ENCODE measurements at regions not wholly inside any gene's neighbourhood (a gene's known extent, or its start where the extent isn't known, plus 50 kb on each side); places are given as distances from the start of the nearest gene placed in this dataset.

- Histone ChIP-seq H4K5ac (ENCODE audit: insufficient read length, low read depth, low read length) (no peak overlapping the region), H3K36me3 (ENCODE audit: control insufficient read depth in 2 of 4, insufficient read depth in 4 of 4, low read length in 3 of 4) (no peaks in the 10 kb centered on the region; a peak in 1 of 8 replicates), H3K14ac (ENCODE audit: insufficient read length) (no peak overlapping the region), H4K8ac (ENCODE audit: extremely low read depth, insufficient read depth, low read length) (no peak overlapping the region), H2BK120ac (replicated peaks; ENCODE audit: low read depth, low read length) (no peak overlapping the region), H3K4me2 (ENCODE audit: insufficient read depth in 1 of 2, low read depth in 2 of 2, low read length in 2 of 2) (no peak overlapping the region), H3K56ac (replicated peaks; ENCODE audit: insufficient read length, low read depth, low read length) (no peak overlapping the region), H2BK20ac (ENCODE audit: low read length) (no peak overlapping the region), H3K23ac (ENCODE audit: insufficient read length) (no peak overlapping the region), H3K4me1 (replicated peaks in 1 of 4; ENCODE audit: control insufficient read depth in 3 of 4, insufficient read depth in 4 of 4, low read length in 3 of 4) (no peaks in the 10 kb centered on the region), H3K27ac (ENCODE audit: low read depth, low read length) (no peak overlapping the region), H2BK15ac (ENCODE audit: low read length) (no peak overlapping the region), H3K4me3 (ENCODE audit: extremely low read depth in 1 of 4, insufficient read depth in 2 of 4, low read depth in 3 of 4, low read length in 4 of 4) (no peak overlapping the region), H4K91ac (replicated peaks; ENCODE audit: insufficient read length, low read length) (no peak overlapping the region), H2BK5ac (ENCODE audit: low read depth, low read length) (no peak overlapping the region), H3K9ac (replicated peaks in 1 of 4; ENCODE audit: extremely low read depth in 1 of 4, low read depth in 3 of 4, low read length in 3 of 4) (no peak overlapping the region), H3K27me3 (replicated peaks in 1 of 4; ENCODE audit: control insufficient read depth in 3 of 4, extremely low read depth in 1 of 4, insufficient read depth in 3 of 4, low read length in 3 of 4) (no peaks in the 10 kb centered on the region), H2BK12ac (ENCODE audit: low read depth, low read length) (no peak overlapping the region), H3K9me3 (ENCODE audit: insufficient read depth in 2 of 2, low read depth in 1 of 2, low read length in 1 of 2) (no peaks in the 10 kb centered on the region; a peak in 1 of 4 replicates), H3K18ac (ENCODE audit: extremely low read depth, low read length) (no peak overlapping the region), H3K79me2 (ENCODE audit: control insufficient read depth in 1 of 2, insufficient read depth in 2 of 2, low read length in 2 of 2) (no peaks in the 10 kb centered on the region), H3K4ac (replicated peaks; ENCODE audit: insufficient read length, low read depth, low read length) (no peak overlapping the region), H3K79me1 (ENCODE audit: low read depth, low read length) (no peaks in the 10 kb centered on the region), H2AK5ac (ENCODE audit: low read depth, low read length) (no peak overlapping the region), H2AFZ (ENCODE audit: low read length) (no peak overlapping the region), H3K23me2 (ENCODE audit: low read depth, low read length) (no peaks in the 10 kb centered on the region), H4K20me1 (replicated peaks in 1 of 2; ENCODE audit: control insufficient read depth in 1 of 2, insufficient read depth in 2 of 2, low read length in 2 of 2) (no peaks in the 10 kb centered on the region)
- ChIA-PET POLR2A (ENCODE audit: partially characterized antibody) (no interaction called here), CTCF (ENCODE audit: partially characterized antibody) (interaction anchor here (0.9 kb wide), 1 partner anchor 10 kb away, joined by 4 read pairs; no protein-coding TSS in a partner anchor)
- DNase-seq (ENCODE audit: low read depth in 1 of 2, low spot score in 2 of 2) (no peak), FAIRE-seq (no peak)
- WGBS, 2 experiments (ENCODE audit: extremely low coverage in 1 of 2, insufficient coverage in 1 of 2, insufficient read length in 1 of 2, insufficient replicate concordance in 2 of 2, low coverage in 1 of 2, low lambda C conversion rate in 2 of 2, missing lambda C conversion rate in 1 of 2), result 100% methylated on average over 1 of the region's 1 CpG; no CpG with 5 or more reads in 1 of the 2 experiments
- no peak for TF ChIP-seq EP300 (IDR thresholded peaks at IDR 0.05; ENCODE audit: borderline replicate concordance in 1 of 2, low read depth in 2 of 2, low read length in 2 of 2)
- no peak for TF ChIP-seq BCL11A (IDR thresholded peaks at IDR 0.05; ENCODE audit: low read depth in 2 of 2, low read length in 2 of 2)
- TF ChIP-seq, protein P1, sequence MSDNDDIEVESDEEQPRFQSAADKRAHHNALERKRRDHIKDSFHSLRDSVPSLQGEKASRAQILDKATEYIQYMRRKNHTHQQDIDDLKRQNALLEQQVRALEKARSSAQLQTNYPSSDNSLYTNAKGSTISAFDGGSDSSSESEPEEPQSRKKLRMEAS (IDR thresholded peaks at IDR 0.05), result no peak
- TF ChIP-seq E2F6 (IDR thresholded peaks at IDR 0.05), result no peak
- TF ChIP-seq ASH2L (IDR thresholded peaks at IDR 0.05; ENCODE audit: low read length), result no peak
- no peak for TF ChIP-seq GTF2F1 (IDR thresholded peaks at IDR 0.05; ENCODE audit: borderline replicate concordance, low read depth, low read length)
- no peak for TF ChIP-seq BACH1 (IDR thresholded peaks at IDR 0.05; ENCODE audit: low read length)
- no peak for TF ChIP-seq GABPA (IDR thresholded peaks at IDR 0.05; ENCODE audit: borderline replicate concordance, insufficient read depth, low read length)
- TF ChIP-seq JUND (IDR thresholded peaks at IDR 0.05; ENCODE audit: low read length), result no peak
- TF ChIP-seq CTBP2 (IDR thresholded peaks at IDR 0.05; ENCODE audit: borderline replicate concordance, insufficient read depth, insufficient read length, low read length), result no peak
Observed at GRCh38 chr7:53418834-53419482, 383.5 kb downstream of the POM121L12 start.

Data from H1 (cell line).